ENCODE measurements at regions not wholly inside any gene's neighbourhood (a gene's known extent, or its start where the extent isn't known, plus 50 kb on each side); places are given as distances from the start of the nearest gene placed in this dataset.

DNA sequence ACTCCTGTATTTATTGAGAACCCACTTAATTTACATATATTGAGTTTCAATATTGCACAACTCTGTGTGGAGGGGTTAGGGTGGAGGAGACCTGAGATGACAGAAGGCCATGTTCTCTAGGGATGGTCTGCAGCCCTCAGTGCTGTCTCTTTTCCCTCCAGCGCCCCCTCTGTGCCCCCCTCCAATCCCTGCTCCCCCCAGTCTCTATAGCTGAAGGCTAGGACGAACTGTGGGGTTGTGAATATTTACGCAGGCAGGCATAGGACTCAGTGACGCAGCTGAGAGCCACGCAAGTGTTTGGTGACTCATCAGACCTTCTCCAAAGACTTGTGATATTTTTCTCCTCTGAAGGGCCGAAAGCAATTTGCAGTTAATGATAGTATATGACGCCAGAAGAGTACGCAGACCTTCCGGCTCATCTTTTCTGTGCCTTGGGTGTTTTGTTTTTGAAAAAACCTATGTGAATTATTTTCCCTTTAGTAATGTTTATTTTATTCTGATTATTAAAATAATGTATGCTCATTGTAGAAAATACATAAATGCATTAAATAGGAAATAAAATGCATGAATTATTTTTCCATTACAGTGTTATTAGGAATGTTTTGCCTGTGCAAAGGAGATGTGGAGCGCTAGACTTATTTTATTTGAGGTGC, 85.3 kb downstream of the SLC25A47 start:
- no peaks in the 10 kb centered on the region for H3K27me3 ChIP-seq
- DNase-seq, result peak; percentile 54
- H3K4me3 ChIP-seq, result no peak overlapping the region
- no peaks in the 10 kb centered on the region for H3K36me3 ChIP-seq
- H3K9me3 ChIP-seq, result no peaks in the 10 kb centered on the region

DNA sequence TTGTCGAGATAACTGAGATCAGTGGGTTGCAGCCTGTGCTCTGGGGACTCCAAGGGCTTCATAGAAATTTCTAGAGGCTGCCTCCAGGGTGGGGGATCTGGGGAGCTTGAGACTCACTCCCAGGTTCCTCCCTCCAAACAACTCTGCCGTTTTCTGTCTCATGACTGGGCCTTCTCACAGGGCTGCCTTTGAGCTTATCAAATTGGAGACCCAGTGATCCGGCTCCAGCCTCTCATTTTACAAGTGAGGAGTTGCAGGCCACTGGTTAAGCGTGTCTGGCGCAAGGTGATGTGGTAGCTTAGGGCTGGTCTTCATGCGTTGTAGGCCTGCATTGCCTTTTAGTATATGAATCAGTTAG, 85.8 kb downstream of the SLC25A47 start:
- Histone ChIP-seq H3K36me3 (no peaks in the 10 kb centered on the region), H3K27me3 (no peaks in the 10 kb centered on the region), H3K9me3 (no peaks in the 10 kb centered on the region), H3K4me3 (no peak overlapping the region)
- DNase-seq, result no peak

DNA sequence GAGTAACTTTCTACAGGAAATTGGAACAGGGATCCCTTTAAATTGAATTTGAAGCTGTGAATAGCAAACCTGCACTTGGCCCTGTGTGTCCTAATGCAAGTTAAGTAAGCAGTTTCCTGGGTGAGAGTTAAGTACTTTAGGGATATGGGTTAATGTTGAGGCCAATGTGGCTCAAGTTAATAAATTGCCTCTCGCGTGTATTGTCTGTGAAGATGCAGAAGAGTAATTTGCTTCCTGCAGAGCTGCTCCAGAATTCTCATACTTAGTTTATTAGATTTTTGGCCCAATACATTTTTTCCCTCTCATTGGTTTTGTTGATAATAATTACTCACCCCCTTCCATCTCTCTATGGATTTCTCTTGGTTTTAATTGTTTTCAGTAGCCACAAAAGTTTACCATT, 86.5 kb downstream of the SLC25A47 start:
- H3K4me3 ChIP-seq, result no peak overlapping the region
- H3K27me3 ChIP-seq, result no peaks in the 10 kb centered on the region
- H3K36me3 ChIP-seq, result no peaks in the 10 kb centered on the region
- H3K9me3 ChIP-seq, result no peaks in the 10 kb centered on the region
- no peak for DNase-seq

DNA sequence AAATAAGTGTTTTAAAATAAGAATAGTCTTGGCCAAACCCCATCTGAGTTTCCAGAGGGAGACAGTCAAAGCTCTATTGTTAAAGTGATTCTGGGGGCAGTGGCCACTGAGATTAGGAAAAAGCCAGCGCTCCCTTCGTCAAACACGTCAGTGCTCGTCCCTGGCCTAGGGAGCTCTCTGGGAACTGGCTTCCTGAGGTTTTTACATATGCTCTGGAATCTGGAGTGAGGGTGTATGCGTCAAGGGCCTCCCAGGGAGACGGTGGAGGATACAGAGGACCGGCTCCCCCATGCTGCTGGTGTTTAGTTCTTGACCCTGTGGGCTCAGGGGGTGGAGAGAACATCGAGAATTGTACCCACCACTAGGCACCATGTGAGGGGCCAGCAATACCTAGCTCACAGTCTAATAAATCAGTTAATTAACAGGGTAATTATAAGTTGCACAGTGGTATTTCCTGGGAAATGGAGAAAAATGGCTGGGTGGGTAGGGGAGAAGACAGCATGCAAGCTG, 87.0 kb downstream of the SLC25A47 start:
- DNase-seq, result no peak
- no peaks in the 10 kb centered on the region for H3K27me3 ChIP-seq
- no peaks in the 10 kb centered on the region for H3K36me3 ChIP-seq
- no peaks in the 10 kb centered on the region for H3K9me3 ChIP-seq
- no peak overlapping the region for H3K4me3 ChIP-seq

DNA sequence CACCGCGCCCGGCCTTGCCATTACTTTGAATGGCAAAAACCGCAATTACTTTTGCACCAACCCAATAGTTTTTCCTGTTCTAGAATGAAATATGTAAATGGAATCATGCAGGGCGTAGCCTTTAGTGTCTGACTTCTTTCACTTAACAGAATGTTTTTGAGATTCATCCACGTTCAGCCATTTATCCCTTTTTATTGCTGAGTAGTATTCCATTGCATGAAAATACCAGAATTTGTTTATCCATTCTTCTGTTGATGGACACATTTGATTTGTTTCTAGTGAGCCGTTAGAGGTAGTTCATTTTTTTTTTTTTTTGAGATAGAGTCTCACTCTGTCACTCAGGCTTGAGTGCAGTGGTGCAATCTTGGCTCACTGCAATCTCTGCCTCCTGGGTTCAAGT, 90.6 kb downstream of the SLC25A47 start:
- DNase-seq, result no peak
- Histone ChIP-seq H3K27me3 (no peaks in the 10 kb centered on the region), H3K4me3 (no peak overlapping the region), H3K36me3 (no peaks in the 10 kb centered on the region), H3K9me3 (no peaks in the 10 kb centered on the region)

DNA sequence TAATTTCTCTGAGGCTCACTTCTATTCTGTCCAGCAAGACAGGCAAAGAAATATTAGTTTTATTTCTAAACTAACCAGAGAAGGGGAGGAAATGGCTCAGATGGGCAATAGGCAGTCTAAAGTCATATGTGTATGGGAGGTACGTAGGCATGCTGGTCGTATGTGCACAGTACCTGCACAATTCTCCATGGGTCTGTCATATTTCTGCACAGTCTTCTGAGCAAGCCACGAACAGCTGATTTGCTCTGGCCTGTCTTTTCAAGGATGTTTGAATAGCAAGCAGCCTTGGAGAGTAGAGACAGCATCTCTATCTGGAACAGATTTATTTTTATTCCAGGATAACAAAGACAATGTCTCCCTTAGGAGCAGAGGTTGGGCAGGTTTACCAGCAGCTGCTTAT, 92.1 kb downstream of the SLC25A47 start:
- no peaks in the 10 kb centered on the region for H3K9me3 ChIP-seq
- H3K27me3 ChIP-seq, result no peaks in the 10 kb centered on the region
- H3K36me3 ChIP-seq, result no peaks in the 10 kb centered on the region
- DNase-seq, result no peak
- no peak overlapping the region for H3K4me3 ChIP-seq

DNA sequence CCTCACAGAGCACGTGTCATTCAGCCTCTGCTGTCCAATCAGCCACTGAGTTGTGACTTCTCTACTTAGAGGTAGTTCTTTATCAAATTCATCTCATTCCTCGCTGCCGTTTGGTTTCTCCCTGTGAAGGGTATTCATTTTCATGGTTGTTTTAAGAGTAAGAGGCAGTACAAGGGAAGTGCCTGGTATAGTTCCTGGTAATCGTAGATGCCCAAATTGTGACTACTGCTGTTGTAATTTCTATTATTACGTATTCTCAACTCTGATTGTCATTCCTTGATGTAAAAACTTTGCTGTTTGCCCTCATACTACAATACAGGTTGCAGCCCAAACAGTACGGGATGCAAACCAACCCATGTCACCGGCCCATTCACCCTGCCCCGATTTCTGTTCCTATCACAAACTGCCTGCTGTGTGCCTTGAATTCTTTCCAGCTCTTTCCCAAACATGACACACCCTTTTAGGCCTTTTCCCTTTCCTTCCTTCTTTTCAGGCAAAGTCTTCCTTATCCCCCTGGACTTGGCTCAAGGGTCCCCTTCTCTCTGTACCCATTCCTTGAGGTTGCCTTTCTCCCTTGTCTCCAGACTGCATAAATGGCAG, 93.0 kb downstream of the SLC25A47 start:
- no peak for DNase-seq
- no peak overlapping the region for H3K4me3 ChIP-seq
- no peaks in the 10 kb centered on the region for H3K27me3 ChIP-seq
- no peaks in the 10 kb centered on the region for H3K36me3 ChIP-seq
- no peaks in the 10 kb centered on the region for H3K9me3 ChIP-seq

DNA sequence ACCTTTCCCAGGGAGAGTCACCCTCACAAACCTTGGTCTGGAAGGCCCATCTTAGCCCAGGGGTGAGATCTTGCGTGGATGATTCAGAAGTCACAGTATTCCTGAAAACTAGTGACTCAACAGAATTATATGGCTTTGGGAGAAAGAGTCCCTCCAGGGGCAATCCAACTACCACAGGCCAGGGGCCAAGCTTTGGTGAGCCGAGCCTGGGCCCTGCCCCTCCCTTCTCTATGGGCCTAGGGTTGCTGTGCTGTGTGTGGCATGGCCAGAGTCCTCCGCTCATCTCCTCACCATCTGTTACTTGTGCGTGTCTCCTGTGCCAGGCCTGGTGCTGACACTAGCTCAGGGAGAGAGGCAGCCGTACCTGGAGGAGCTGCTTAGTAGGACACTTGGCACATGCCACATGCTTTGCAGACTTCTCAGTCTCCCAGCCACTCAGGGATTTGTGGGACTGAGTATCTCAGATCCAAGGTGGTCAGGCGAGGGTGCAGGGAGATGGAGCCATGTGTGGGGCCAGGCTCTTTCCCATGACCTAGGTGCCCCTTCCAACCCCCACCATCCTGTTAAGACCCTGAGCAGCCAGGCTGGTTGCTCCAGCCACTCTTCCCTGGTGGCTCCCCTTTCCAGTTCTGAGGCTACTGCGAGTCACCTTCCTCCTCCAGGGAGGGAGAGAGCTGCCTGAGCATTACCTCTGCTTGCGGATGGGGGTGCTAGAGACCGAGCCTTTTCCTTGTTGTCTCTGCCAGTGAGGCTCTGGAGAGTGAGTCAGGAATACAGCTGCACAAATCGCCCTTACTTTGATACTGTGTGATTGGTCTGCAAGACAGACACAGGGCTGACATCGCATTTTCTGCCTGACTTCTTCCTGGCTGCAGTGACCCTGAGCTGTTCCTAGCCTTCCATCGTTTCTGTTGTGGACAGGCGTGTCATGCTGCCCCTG, 94.1 kb downstream of the SLC25A47 start:
- no peaks in the 10 kb centered on the region for H3K36me3 ChIP-seq
- no peaks in the 10 kb centered on the region for H3K27me3 ChIP-seq

DNA sequence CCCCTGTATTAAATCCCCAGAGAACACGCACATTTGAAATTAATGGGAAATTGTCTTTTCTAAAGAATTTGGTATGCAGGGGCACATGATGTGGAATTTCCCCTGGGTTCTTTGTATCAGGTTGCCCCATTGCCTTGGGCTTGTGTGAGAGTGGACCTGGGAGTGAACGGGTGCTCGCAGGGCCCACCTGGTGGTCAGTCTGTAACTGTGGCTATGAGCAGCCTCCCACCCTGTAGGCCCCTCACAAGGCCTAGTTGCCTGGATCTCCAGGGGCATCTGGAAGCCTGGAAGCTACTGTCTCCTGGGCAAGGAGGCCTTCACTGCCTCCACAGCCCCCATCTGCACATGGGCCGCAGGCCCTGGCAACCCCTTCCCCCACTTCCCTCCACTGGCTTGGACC, 96.7 kb downstream of the SLC25A47 start:
- H3K27me3 ChIP-seq, result no peaks in the 10 kb centered on the region
- H3K9me3 ChIP-seq, result no peaks in the 10 kb centered on the region
- DNase-seq, result no peak
- H3K36me3 ChIP-seq, result no peaks in the 10 kb centered on the region
- H3K4me3 ChIP-seq, result no peak overlapping the region

More for the DNA sequence above, 94.1 kb downstream of the SLC25A47 start:
- no peaks in the 10 kb centered on the region for H3K9me3 ChIP-seq
- H3K4me3 ChIP-seq, result no peak overlapping the region
- peak; percentile 84 for DNase-seq

DNA sequence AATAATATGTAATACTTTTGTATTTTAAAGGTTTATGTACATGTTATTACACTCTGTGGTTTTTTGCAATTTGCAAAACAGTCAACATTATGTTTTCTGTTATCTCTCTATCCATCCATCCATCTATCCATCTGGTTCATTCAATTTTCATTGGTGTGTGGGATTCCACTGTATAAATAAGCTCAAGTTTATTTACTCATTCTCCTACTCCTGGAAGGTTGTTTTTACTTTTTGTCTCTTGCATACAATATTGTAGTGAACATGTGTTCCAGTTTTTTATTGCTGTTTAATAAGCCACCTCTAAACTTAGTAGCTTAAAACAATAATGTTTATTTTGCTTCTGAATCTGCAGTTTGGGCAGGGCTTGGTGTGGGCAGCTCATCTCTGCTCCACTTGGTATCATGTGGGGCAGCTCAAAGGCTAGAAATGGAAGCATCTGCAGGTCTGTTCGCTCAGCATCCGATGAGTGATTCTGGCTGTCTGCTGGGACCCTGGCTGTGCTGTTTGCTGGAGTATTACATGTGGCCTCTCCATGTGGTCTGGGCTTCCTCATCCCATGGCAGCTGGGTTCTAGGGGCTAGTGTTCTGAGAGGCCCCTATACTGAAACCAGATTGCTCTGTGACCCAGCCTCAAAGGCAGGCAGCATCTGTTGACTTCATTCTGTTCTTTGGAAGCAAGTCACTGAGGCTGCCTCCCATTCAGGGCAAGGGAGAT, 98.8 kb downstream of the SLC25A47 start:
- Histone ChIP-seq H3K4me3 (no peak overlapping the region), H3K27me3 (no peaks in the 10 kb centered on the region), H3K36me3 (no peaks in the 10 kb centered on the region), H3K9me3 (no peaks in the 10 kb centered on the region)
- DNase-seq, result peak; percentile 16

DNA sequence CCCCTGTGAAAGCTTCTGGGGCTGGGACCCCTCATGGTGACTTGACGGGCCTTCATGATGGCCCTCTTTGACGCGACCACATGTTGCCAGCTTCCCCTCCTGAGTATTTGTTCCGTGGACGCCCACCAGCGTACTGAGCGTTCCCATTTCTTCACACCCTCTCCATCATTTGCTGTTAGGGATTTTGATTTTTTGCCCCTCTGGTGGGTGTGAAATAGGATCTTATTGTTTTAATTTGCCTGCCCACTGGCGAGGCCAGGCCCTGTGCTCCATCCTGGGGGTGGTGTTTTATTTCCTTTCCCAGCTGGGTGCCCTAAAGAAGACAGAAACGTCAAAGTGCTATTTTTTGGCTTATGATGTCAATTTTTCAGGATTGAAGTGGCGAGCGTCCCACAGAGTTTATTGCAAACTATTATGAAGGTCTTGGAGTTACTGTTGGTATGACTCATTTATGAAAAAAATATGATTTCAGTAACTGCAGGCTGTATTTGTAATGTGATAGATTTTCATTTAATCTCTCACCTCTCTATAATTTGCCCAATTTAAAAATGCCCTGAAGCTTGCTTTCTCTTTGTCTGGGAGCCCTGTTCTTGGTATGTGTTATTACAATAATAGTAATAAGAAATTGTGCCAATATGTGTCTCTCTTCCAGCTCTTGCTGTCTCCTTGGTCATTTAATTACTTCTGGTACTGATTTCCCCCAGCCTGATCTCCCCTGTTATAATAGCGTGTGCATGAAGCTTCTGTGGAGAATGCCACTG, 99.6 kb downstream of the SLC25A47 start:
- no peaks in the 10 kb centered on the region for H3K36me3 ChIP-seq
- no peak overlapping the region for H3K4me3 ChIP-seq
- DNase-seq, result peak; percentile 44
- no peaks in the 10 kb centered on the region for H3K27me3 ChIP-seq
- no peaks in the 10 kb centered on the region for H3K9me3 ChIP-seq

DNA sequence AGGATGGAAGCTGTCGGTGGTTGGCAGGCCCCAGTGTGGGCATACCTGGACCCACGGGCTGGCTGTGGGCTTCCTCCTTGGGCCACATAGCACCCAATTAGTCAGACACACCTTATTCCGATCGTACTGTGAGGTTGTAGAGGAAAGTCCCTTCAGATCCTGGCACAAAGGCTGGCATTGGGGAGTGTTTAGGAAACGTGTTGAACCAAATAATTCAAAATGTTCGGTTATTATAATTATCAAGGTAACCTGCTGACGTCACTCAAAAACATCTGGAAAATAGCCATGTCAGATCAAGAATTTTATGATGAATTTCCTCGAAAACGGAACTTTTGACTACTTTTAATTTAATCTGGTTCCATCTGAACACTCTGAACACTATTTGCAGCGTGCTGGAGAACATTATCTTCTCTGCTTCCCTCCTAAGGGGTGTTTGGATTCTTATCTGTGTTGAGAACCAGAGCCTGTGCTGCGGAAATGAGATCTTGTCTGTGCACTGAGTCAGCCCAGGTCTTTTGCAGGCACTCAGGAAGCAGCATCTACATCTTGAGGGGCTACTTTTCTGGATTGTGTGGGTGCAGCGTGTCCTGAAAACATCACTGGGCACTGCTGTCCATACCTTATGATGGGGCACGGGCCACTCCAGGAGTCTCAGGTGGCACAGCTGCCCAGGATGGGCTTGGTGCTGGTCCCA, 100.3 kb downstream of the SLC25A47 start:
- H3K36me3 ChIP-seq, result no peaks in the 10 kb centered on the region
- no peak for DNase-seq
- no peak overlapping the region for H3K4me3 ChIP-seq
- no peaks in the 10 kb centered on the region for H3K9me3 ChIP-seq
- no peaks in the 10 kb centered on the region for H3K27me3 ChIP-seq

DNA sequence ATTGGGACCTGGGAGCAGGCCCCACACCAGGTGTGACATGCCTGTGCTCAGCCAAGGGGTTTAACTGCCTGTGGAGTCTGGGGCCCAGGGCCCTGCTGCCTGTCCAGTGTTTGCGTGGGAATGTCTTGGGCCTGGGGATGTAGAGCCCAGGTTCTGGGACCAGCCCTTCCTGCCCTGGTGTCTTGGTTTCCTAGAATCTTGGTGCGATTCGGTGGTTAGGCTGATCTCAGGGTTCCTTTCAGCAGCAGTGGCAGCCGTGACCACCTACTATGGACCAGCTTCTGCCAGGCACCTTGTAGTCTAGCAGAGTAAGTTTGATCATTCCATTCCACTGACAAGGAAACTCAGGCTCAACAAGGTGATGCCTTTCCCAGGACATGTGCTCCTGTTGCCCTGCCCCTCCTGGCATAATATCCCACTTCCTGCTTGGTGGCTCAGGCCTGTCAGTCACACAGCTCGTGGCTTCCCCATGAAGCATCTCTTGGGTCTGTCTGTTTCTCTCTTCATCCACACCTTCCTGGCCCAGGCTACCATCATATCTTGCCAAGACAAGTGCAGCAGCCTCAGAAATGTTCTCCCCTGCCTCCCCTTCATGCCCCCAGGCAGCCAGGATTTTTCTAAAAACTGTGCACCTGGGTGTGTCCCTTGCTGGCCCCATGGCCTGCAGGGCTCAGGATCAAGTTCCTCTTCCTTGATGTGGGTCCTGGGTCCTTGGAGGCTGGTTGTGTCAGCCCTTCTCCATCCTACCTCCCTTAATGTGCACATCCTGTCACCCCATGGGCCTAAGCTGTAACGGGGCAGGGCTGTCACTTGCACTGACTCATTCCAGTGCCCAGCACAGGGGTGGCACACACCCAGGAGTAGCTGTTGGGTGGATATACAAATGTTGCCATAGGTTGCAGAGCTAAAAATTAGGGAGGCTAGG, 101.6 kb downstream of the SLC25A47 start:
- Histone ChIP-seq H3K36me3 (no peaks in the 10 kb centered on the region), H3K4me3 (no peak overlapping the region), H3K9me3 (no peaks in the 10 kb centered on the region), H3K27me3 (no peaks in the 10 kb centered on the region)
- no peak for DNase-seq

DNA sequence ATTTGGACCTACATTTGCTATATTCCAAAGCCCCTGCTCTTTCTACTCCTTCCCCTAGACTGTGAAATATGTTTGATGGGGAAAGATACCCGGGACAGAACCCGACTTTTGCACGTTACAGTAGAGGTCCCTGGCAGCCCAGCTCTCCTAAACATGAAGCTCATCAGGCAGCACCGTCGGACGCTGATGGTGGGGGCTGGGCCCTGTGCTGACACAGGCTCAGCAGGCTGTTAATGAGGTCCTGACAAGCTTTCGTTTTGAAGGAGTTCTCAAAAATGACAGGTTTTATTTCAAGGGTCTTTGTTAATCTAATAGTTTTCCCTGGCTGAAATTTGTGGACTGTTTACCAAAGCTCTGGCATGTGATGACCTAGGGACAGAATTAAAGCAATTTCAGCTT, 102.3 kb downstream of the SLC25A47 start:
- H3K27me3 ChIP-seq, result no peaks in the 10 kb centered on the region
- H3K4me3 ChIP-seq, result no peak overlapping the region
- H3K36me3 ChIP-seq, result no peaks in the 10 kb centered on the region

DNA sequence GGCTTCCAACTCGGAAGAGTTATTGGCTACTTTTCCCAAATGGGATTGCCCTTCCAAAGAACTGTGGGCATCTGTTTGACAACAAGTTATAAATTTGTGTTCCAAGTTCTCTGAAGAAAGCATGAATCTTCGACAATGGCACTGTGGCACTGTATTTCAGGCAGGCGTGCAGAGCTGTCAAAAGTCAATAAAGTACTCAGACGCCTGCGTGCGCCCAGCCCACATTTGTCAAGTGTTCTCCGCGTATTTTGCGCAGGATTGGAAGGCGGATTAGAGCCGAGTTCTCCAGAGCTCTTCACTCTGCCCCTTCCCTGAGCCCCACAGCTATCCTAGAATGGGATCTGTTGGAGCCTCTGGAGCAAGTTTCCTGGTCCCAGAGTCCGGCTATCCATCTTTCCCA, 103.2 kb downstream of the SLC25A47 start:
- no peaks in the 10 kb centered on the region for H3K27me3 ChIP-seq
- no peaks in the 10 kb centered on the region for H3K36me3 ChIP-seq
- no peak for DNase-seq
- H3K4me3 ChIP-seq, result no peak overlapping the region
- H3K9me3 ChIP-seq, result no peaks in the 10 kb centered on the region

More for the DNA sequence above, 102.3 kb downstream of the SLC25A47 start:
- no peaks in the 10 kb centered on the region for H3K9me3 ChIP-seq
- no peak for DNase-seq
